DMS 273 (cell line): ENCODE measurements at regions not wholly inside any gene's neighbourhood (a gene's known extent, or its start where the extent isn't known, plus 50 kb on each side); places are given as distances from the start of the nearest gene placed in this dataset.
A peak's percentile ranks its signal among the peaks of the same experiment; 100 is the strongest.

Source experiments
- DNase-seq: peaks from one replicate; lab custom pipeline; 2025; ENCODE audit not compliant: unreplicated experiment; lab: John Stamatoyannopoulos, UW

GRCh38 chr2:57862153-57862552 lies 184.5 kb upstream of the VRK2 start:
- no peak for DNase-seq

GRCh38 chr2:57862727-57863126 lies 183.9 kb upstream of the VRK2 start:
- no peak for DNase-seq

- no peak for DNase-seq
Observed at GRCh38 chr2:57864926-57865325, 181.7 kb upstream of the VRK2 start.

- no peak for DNase-seq
Observed at GRCh38 chr2:57867730-57868129, 178.9 kb upstream of the VRK2 start.

GRCh38 chr2:57868619-57869139 lies 177.9 kb upstream of the VRK2 start:
- no peak for DNase-seq

- peak; percentile 20 for DNase-seq
Observed at GRCh38 chr2:57869758-57870344, 176.8 kb upstream of the VRK2 start.

- DNase-seq = no peak
Observed at GRCh38 chr2:57876313-57876712, 170.3 kb upstream of the VRK2 start.

- no peak for DNase-seq
Observed at GRCh38 chr2:57877811-57878170, 168.8 kb upstream of the VRK2 start.

GRCh38 chr2:57878171-57878865 lies 168.3 kb upstream of the VRK2 start:
- DNase-seq = peak; percentile 49

- DNase-seq = no peak
Observed at GRCh38 chr2:57878866-57879210, 167.8 kb upstream of the VRK2 start.

- no peak for DNase-seq
Observed at GRCh38 chr2:57880446-57880845, 166.2 kb upstream of the VRK2 start.

GRCh38 chr2:57880967-57881366 lies 165.6 kb upstream of the VRK2 start:
- no peak for DNase-seq

GRCh38 chr2:57881998-57882888 lies 164.4 kb upstream of the VRK2 start:
- no peak for DNase-seq

GRCh38 chr2:57882895-57883515 lies 163.6 kb upstream of the VRK2 start:
- DNase-seq = peak; percentile 56

GRCh38 chr2:57884281-57884680 lies 162.3 kb upstream of the VRK2 start:
- no peak for DNase-seq

GRCh38 chr2:57885742-57886141 lies 160.9 kb upstream of the VRK2 start:
- DNase-seq = no peak

GRCh38 chr2:57886161-57886786 lies 160.3 kb upstream of the VRK2 start:
- DNase-seq = no peak

- no peak for DNase-seq
Observed at GRCh38 chr2:57888463-57888862, 158.1 kb upstream of the VRK2 start.

GRCh38 chr2:57890464-57890863 lies 156.1 kb upstream of the VRK2 start:
- no peak for DNase-seq

- DNase-seq = peak; percentile 12
Observed at GRCh38 chr2:57891086-57891712, 155.4 kb upstream of the VRK2 start.

- DNase-seq = no peak
Observed at GRCh38 chr2:57892920-57893319, 153.7 kb upstream of the VRK2 start.
